ENCODE measurements at regions not wholly inside any gene's neighbourhood (a gene's known extent, or its start where the extent isn't known, plus 50 kb on each side); places are given as distances from the start of the nearest gene placed in this dataset.

- WGBS, result 75% methylated on average over 10 of the region's 10 CpGs
- H3K27ac ChIP-seq (ENCODE audit: low read depth in 1 of 2, low read length in 2 of 2), result no peak overlapping the region
- H3K4me3 ChIP-seq (ENCODE audit: low read depth in 1 of 3, low read length in 3 of 3), result no peak overlapping the region
- DNase-seq (ENCODE audit: low spot score), result no peak
- H3K9ac ChIP-seq (ENCODE audit: low read depth in 1 of 2, low read length in 2 of 2), result no peak overlapping the region
- no peaks in the 10 kb centered on the region for H3K9me3 ChIP-seq (ENCODE audit: control insufficient read depth in 4 of 4, low read length in 3 of 4)
- H3K36me3 ChIP-seq (ENCODE audit: control insufficient read depth in 4 of 4, insufficient read depth in 3 of 4, low read depth in 1 of 4, low read length in 3 of 4), result no peaks in the 10 kb centered on the region
- peaks cover 0 to 4% (median 2%) of the 10 kb centered on the region in 4 donors for H3K27me3 ChIP-seq (ENCODE audit: control insufficient read depth in 4 of 4, insufficient read depth in 4 of 4, low read length in 3 of 4)
- TF ChIP-seq ATF3 (IDR thresholded peaks at IDR 0.05) (no peak), HNF4A (conservative IDR thresholded peaks at IDR 0.05) (no peak), CTCF (IDR thresholded peaks at IDR 0.05; ENCODE audit: low read depth, low read length, missing input control) (no peak), FOXA2 (IDR thresholded peaks at IDR 0.05) (no peak), HNF4G (IDR thresholded peaks at IDR 0.05) (no peak), FOXA1 (IDR thresholded peaks at IDR 0.05) (no peak), SP1 (IDR thresholded peaks at IDR 0.05) (no peak)
- no peaks in the 10 kb centered on the region for H3K4me1 ChIP-seq (ENCODE audit: control insufficient read depth in 4 of 4, insufficient read depth in 4 of 4, low read length in 3 of 4)
Observed at GRCh38 chr15:100784493-100785180, 95.0 kb upstream of the ALDH1A3 start.

- Histone ChIP-seq H3K27me3 (ENCODE audit: control insufficient read depth in 4 of 4, insufficient read depth in 4 of 4, low read length in 3 of 4) (peaks cover 0 to 6% (median 2%) of the 10 kb centered on the region in 4 donors), H3K27ac (ENCODE audit: low read depth in 1 of 2, low read length in 2 of 2) (no peak overlapping the region), H3K36me3 (ENCODE audit: control insufficient read depth in 4 of 4, insufficient read depth in 3 of 4, low read depth in 1 of 4, low read length in 3 of 4) (no peaks in the 10 kb centered on the region), H3K4me1 (ENCODE audit: control insufficient read depth in 4 of 4, insufficient read depth in 4 of 4, low read length in 3 of 4) (no peaks in the 10 kb centered on the region), H3K4me3 (ENCODE audit: low read depth in 1 of 3, low read length in 3 of 3) (no peak overlapping the region), H3K9ac (ENCODE audit: low read depth in 1 of 2, low read length in 2 of 2) (no peak overlapping the region), H3K9me3 (ENCODE audit: control insufficient read depth in 4 of 4, low read length in 3 of 4) (no peaks in the 10 kb centered on the region)
- TF ChIP-seq JUND (IDR thresholded peaks at IDR 0.05) (no peak), NR2F2 (IDR thresholded peaks at IDR 0.05) (no peak), YY1 (IDR thresholded peaks at IDR 0.05) (no peak), ATF3 (IDR thresholded peaks at IDR 0.05) (no peak), RAD21 (IDR thresholded peaks at IDR 0.05) (no peak), TAF1 (conservative IDR thresholded peaks at IDR 0.05) (no peak), CTCF (IDR thresholded peaks at IDR 0.05; ENCODE audit: low read depth, low read length, missing input control) (no peak), FOXA1 (IDR thresholded peaks at IDR 0.05) (no peak), REST (IDR thresholded peaks at IDR 0.05) (no peak), HNF4G (IDR thresholded peaks at IDR 0.05) (no peak), ZBTB33 (IDR thresholded peaks at IDR 0.05) (no peak), GABPA (IDR thresholded peaks at IDR 0.05 in 1 of 2, conservative IDR thresholded peaks at IDR 0.05 in 1 of 2) (no peak), MAX (IDR thresholded peaks at IDR 0.05) (no peak)
- DNase-seq (ENCODE audit: low spot score), result peak; percentile 23
- WGBS, result 81% methylated on average over 10 of the region's 10 CpGs
Observed at GRCh38 chr15:100785181-100786138, 94.2 kb upstream of the ALDH1A3 start.

Data from liver (tissue), 8 donors.